Amniotic epithelial cell (primary cell): ENCODE measurements at regions not wholly inside any gene's neighbourhood (a gene's known extent, or its start where the extent isn't known, plus 50 kb on each side); places are given as distances from the start of the nearest gene placed in this dataset.
A peak's percentile ranks its signal among the peaks of the same experiment; 100 is the strongest.
"Not testable (repeated sequence)": the region's sequence is repeated elsewhere in the genome, so short reads cannot be mapped to it uniquely, and the experiment has no call there.

Source experiments
- DNase-seq: peaks from one replicate; pipeline ENCODE4 v3.0.0-alpha.2; 2010; ENCODE audit warnings: low read depth

- no peak for DNase-seq
Measured at GRCh38 chr17:14552306-14552705, 251.4 kb downstream of the HS3ST3B1 start.

- no peak for DNase-seq
Measured at GRCh38 chr17:14547556-14547955, 246.7 kb downstream of the HS3ST3B1 start.

- DNase-seq = no peak
Measured at GRCh38 chr17:14547016-14547415, 246.1 kb downstream of the HS3ST3B1 start.

- no peak for DNase-seq
Measured at GRCh38 chr17:14545156-14545906, 244.4 kb downstream of the HS3ST3B1 start.

- no peak for DNase-seq
Measured at GRCh38 chr17:14541714-14542113, 240.8 kb downstream of the HS3ST3B1 start.

- DNase-seq = no peak
Measured at GRCh38 chr17:14539801-14540200, 238.9 kb downstream of the HS3ST3B1 start.

- not testable (repeated sequence) for DNase-seq
Measured at GRCh38 chr17:14532242-14532641, 231.4 kb downstream of the HS3ST3B1 start.

- no peak for DNase-seq
Measured at GRCh38 chr17:14525551-14526455, 224.9 kb downstream of the HS3ST3B1 start.

GRCh38 chr17:14522795-14523387 lies 222.0 kb downstream of the HS3ST3B1 start:
- no peak for DNase-seq

- not testable (repeated sequence) for DNase-seq
Measured at GRCh38 chr17:14518919-14519318, 218.0 kb downstream of the HS3ST3B1 start.

GRCh38 chr17:14514973-14515372 lies 214.1 kb downstream of the HS3ST3B1 start:
- peak; percentile 2 for DNase-seq

GRCh38 chr17:14513835-14514234 lies 213.0 kb downstream of the HS3ST3B1 start:
- DNase-seq = no peak

- no peak for DNase-seq
Measured at GRCh38 chr17:14510136-14510535, 209.3 kb downstream of the HS3ST3B1 start.

GRCh38 chr17:14508156-14508555 lies 207.3 kb downstream of the HS3ST3B1 start:
- DNase-seq = no peak

- no peak for DNase-seq
Measured at GRCh38 chr17:14506364-14506763, 205.5 kb downstream of the HS3ST3B1 start.

- DNase-seq = no peak
Measured at GRCh38 chr17:14505606-14506005, 204.7 kb downstream of the HS3ST3B1 start.

- no peak for DNase-seq
Measured at GRCh38 chr17:14499976-14500375, 199.1 kb downstream of the HS3ST3B1 start.

GRCh38 chr17:14498812-14499211 lies 197.9 kb downstream of the HS3ST3B1 start:
- DNase-seq = no peak

GRCh38 chr17:14494161-14494560 lies 193.3 kb downstream of the HS3ST3B1 start:
- no peak for DNase-seq

- no peak for DNase-seq
Measured at GRCh38 chr17:14489986-14490385, 189.1 kb downstream of the HS3ST3B1 start.

- no peak for DNase-seq
Measured at GRCh38 chr17:14488958-14489550, 188.2 kb downstream of the HS3ST3B1 start.

GRCh38 chr17:14487068-14487467 lies 186.2 kb downstream of the HS3ST3B1 start:
- DNase-seq = no peak
